GM12891 (cell line): ENCODE measurements at regions not wholly inside any gene's neighbourhood (a gene's known extent, or its start where the extent isn't known, plus 50 kb on each side); places are given as distances from the start of the nearest gene placed in this dataset.

ENCODE experiments used
- PAX5 ChIP-seq: IDR thresholded peaks from 2 replicates; pipeline ENCODE4 v1.6.1; 2011; ENCODE audit warnings: low read length, moderate library complexity, mild to moderate bottlenecking; ENCODE audit not compliant: insufficient read depth, severe bottlenecking
- POLR2A ChIP-seq: IDR thresholded peaks from 2 replicates; pipeline ENCODE4 v1.6.1; 2011; ENCODE audit warnings: low read depth, low read length, control low read depth
- POLR2AphosphoS5 ChIP-seq: IDR thresholded peaks from 2 replicates; pipeline ENCODE4 v1.6.1; 2011; ENCODE audit warnings: low read depth, low read length, control low read depth
- POU2F2 ChIP-seq: IDR thresholded peaks from 2 replicates; pipeline ENCODE4 v1.6.1; 2011; ENCODE audit warnings: low read depth, mild to moderate bottlenecking, control low read depth, low read length, moderate library complexity
- TAF1 ChIP-seq: IDR thresholded peaks from 2 replicates; pipeline ENCODE4 v1.6.1; 2011; ENCODE audit warnings: low read depth, low read length, control low read depth

DNA sequence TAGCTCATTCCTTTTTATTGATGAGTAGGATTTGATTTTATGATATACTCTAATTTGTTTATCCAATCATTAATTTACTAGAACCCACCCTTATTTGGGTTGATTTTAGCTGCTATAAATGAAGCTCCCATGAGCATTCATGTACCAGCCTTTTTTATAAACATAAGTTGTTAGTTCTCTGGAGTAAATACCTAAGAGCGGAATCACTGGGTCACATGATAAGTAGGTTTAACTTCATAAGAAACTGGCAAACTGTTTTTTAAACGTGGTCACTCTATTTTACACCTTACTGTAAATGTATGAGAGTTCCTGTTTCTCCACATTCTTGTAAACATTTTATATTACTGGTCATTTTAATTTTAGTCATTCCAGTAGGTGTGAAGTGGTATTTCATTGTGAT is 364.6 kb downstream of the NPR3 start:
- TF ChIP-seq POLR2AphosphoS5, result no peak
- TF ChIP-seq POLR2A, result no peak
- TF ChIP-seq TAF1, result no peak
- no peak for TF ChIP-seq PAX5
- no peak for TF ChIP-seq POU2F2
